Esophagus muscularis mucosa (tissue), 3 donors: ENCODE measurements at regions not wholly inside any gene's neighbourhood (a gene's known extent, or its start where the extent isn't known, plus 50 kb on each side); places are given as distances from the start of the nearest gene placed in this dataset.

Experiments
- CTCF ChIP-seq, 3 experiments: fragments of 200-600 bp in 2 of 3; fragments of 450-650 bp in 1 of 3; sonication (generic) in 2 of 3; IDR thresholded peaks; one replicate each; pipeline ENCODE4 v1.5.1; 2017 to 2019; ENCODE audit warnings: antibody characterized with exemption in 3 of 3, mild to moderate bottlenecking in 2 of 3, moderate library complexity in 1 of 3
- POLR2A ChIP-seq: fragments of 450-650 bp; IDR thresholded peaks from one replicate; pipeline ENCODE4 v1.6.1; 2017; ENCODE audit warnings: antibody characterized with exemption, moderate library complexity, mild to moderate bottlenecking, low read depth

GRCh38 chr13:99686157-99686572 is 184.9 kb downstream of the TM9SF2 start:
- TF ChIP-seq CTCF (IDR thresholded peaks at IDR 0.05) (no peak), POLR2A (no peak)
